Tibial nerve (tissue), 4 donors: ENCODE measurements at regions not wholly inside any gene's neighbourhood (a gene's known extent, or its start where the extent isn't known, plus 50 kb on each side); places are given as distances from the start of the nearest gene placed in this dataset.

Source experiments
- CTCF ChIP-seq, 5 experiments: fragments of 200-600 bp in 3 of 5; fragments of 450-650 bp in 2 of 5; sonication (generic) in 3 of 5; IDR thresholded peaks; one replicate each; pipeline ENCODE4 v1.5.1; 2016 to 2019; ENCODE audit warnings: antibody characterized with exemption in 5 of 5, mild to moderate bottlenecking in 3 of 5, moderate library complexity in 2 of 5
- EP300 ChIP-seq, 2 donors: sonication (generic); formaldehyde crosslinking; IDR thresholded peaks; one replicate each; pipeline ENCODE4 v1.6.1; 2017; ENCODE audit warnings: antibody characterized with exemption in 2 of 2, mild to moderate bottlenecking in 1 of 2
- POLR2A ChIP-seq, 2 donors: fragments of 450-650 bp; IDR thresholded peaks; one replicate each; pipeline ENCODE4 v1.6.1; 2017; ENCODE audit warnings: antibody characterized with exemption in 2 of 2, mild to moderate bottlenecking in 2 of 2, moderate library complexity in 2 of 2

- TF ChIP-seq EP300 (IDR thresholded peaks at IDR 0.05): no peak
- no peak for TF ChIP-seq CTCF (IDR thresholded peaks at IDR 0.05)
- TF ChIP-seq POLR2A (IDR thresholded peaks at IDR 0.05): no peak
These were observed 102.3 kb upstream of the ID2 start for GRCh38 chr2:8579485-8580085.
